GM21367 (cell line): ENCODE measurements at regions not wholly inside any gene's neighbourhood (a gene's known extent, or its start where the extent isn't known, plus 50 kb on each side); places are given as distances from the start of the nearest gene placed in this dataset.

Experiments used
- ATAC-seq: cut with Tn5 transposase; IDR thresholded peaks from one replicate; pipeline ENCODE4 v1.9.1; 2021; ENCODE audit not compliant: unreplicated experiment

DNA sequence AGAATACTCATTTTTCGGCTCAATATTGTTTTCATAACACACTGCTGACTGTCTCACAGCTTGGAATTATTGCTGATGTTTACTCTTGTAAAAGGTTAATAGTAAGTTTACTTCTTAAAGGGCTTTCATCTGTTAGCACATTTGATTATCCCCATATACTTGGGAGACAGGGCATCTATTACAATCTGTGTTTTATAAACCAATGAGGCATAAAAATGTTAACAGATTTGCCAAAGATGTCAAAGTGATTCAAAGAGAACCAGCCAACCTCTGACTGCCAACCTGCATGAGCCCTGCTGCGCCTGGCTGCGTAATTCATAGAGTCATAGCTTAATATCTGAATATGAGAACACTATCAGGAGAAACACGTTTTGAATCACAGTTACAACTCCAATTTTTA, 665.6 kb downstream of the TRIML1 start:
- no peak for ATAC-seq

DNA sequence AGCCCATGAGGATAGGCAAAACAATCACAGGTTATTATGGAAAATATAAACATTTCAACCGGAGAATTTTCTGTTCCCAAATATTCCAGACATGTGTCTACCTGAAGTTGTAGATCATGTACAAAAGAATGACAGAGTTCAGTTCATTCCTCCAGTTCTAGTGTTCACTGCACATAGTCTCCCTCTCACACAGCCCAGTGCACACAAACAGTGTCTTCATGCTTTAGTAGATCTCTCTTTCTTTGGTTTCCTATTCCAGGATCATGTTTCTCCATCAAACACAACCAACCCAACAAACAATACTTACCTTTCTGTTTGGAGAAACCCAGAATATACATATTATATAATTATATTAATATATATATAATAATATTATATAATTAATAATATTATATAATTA, 671.9 kb downstream of the TRIML1 start:
- ATAC-seq, result no peak

DNA sequence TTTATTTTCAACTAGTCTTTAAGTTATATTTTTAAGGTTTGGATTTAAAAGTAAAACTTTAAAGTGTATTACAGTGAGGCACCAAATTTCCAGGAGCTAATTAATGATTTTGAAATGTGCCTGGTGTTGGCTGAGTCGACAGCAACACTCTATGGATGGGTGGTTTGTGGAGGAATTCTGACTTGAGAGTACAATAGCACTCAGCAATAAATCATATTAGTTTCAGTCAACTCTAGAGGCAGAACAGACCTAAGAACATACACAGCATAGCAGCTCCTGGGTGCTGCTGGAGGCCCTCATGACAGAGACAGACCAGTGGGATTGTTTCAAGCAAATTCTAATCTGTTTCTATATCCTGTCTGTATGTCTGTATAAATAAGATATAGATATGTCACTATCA, 673.4 kb downstream of the TRIML1 start:
- no peak for ATAC-seq

DNA sequence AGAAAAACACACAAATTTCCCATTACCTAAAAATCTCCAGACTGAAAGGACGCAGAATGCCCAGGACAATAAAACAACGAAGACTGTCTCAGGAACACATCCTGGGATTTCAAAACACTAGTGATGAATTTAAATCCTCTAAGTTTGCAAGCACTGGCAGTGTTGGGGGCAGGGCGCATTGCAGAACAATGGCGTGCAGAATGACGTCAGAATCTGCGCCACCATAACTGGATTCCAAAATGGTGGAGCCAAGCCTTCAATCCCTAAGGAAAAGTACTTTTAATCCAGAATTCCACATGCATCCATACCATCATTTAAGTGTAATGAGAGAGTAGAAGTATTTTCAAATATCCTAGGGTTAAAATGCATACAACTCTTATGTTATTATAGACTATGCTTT, 679.1 kb downstream of the TRIML1 start:
- no peak for ATAC-seq

DNA sequence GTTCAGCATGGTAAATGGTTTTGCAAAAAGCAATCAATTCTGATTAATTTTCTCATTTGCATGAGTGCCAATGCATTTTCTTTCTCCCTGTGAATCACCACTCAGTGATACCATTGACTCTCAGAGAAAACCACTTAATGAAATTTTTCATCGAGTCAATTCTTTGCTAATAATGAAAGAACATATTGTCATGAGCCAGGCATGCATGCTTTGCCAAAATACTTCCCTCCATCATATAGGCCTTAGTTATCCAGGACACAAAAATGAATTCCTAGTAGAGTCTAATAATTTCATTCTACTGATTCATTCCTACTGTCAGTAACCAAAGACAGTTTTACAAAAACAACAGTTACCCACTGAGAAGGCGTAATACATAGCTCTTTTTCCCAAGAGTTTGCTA, 680.0 kb downstream of the TRIML1 start:
- no peak for ATAC-seq

DNA sequence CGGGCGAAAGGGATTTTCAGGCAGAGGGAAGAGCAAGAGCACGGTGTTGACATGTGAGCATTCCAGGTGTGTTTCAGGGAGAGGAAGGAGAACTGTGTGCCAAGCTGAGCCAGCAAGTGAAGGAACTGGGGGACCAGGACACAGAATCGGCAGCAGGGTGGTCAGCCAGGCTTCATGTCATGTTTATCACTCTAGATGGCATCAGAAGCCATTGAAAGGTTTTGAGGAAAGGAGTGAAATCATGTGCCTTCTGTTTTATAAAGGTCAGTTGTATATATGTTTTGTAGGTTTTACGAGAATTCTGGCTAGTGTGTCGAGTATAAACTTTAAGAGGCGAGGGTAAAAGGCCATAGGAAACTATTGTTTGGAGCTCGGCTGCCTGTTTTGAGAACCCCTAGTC, 682.3 kb downstream of the TRIML1 start:
- no peak for ATAC-seq

DNA sequence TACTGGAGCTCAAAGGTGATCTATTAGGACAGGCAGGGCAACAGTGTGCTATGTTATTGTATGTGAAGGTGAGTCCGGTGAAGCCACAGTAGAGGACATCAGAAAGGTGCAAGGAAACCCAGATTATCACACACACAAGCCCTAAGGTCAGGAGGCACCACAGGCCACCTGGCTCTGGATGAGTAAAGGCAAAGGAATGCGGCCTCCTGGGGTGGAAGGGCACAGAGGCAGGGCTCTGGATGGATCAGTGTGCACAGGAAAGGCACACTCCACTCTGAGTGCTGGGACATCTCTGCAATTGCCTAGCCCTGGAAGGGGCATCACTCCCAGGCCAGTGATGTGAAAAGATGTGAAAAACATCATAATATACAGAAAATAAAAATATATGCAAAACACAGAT, 683.5 kb downstream of the TRIML1 start:
- ATAC-seq, result no peak

DNA sequence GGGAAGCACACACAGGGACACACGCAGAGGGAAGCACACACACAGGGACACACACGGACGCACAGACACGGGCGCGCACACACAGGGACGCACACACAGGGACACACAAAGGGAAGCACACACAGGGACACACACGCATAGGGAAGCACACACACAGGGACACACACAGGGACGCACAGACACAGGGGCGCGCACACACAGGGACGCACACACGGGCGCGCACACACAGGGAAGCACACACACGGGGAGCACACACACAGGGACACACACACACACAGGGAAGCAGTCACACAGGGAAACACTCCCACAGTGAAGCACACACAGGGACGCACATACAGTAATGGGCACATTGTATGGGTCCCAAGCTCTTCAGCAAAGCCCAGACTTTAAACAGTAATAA, 685.3 kb downstream of the TRIML1 start:
- ATAC-seq, result no peak

DNA sequence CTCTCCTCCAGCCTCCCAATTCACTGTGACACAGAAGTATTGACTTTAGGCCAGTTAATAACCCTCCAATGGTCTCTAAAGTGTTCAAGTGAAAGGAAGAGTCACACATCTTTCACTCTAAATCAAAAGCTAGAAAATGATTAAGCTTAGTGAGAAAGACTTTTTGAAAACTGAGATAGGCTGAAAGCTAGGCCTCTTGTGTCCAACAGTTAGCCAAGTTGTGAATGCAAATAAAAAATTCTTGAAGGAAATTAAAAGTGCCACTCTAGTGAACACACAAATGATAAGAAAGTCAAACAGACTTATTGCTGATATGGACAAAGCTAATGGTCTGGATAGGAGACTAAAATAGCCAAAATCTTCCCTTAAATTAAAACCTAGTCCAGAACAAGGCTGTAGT, 687.2 kb downstream of the TRIML1 start:
- ATAC-seq, result no peak

DNA sequence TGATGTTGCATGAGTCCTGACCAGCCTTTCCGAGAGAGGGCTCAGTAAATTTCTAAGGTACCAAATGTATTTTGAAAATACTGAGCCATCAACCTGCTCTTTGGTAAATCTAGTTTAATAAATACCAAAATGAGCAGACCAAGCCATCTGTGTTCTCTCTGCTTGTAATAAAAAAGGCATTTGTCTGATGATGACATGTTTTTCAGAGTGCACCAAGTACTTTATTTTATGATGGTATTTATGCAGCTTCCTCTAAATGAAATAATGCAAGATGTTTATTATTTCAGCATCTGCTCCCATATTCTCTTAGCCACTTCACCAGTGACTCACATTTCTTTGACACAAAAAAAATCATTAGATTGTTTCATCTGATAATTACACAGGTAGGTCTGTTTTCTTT, 700.5 kb downstream of the TRIML1 start:
- ATAC-seq, result no peak

DNA sequence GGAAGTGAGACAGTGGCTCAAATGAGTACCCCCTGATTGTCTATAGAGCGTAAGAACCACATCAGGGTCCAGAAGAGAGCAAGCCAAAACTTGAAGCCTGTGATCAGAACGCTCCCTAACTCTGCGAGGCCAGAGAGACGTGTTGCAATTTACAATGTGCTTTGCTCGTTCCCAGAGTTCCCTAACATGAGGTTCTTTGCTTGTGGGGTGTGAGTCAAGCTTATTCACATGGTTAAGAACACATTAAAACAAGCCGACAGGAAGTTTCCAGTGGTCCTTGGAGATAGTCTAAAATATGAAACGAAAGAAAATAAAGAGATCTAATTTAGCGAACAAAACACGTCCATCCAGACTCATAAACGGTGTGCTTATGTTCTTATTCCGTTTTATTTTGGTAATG, 702.3 kb downstream of the TRIML1 start:
- ATAC-seq, result no peak

DNA sequence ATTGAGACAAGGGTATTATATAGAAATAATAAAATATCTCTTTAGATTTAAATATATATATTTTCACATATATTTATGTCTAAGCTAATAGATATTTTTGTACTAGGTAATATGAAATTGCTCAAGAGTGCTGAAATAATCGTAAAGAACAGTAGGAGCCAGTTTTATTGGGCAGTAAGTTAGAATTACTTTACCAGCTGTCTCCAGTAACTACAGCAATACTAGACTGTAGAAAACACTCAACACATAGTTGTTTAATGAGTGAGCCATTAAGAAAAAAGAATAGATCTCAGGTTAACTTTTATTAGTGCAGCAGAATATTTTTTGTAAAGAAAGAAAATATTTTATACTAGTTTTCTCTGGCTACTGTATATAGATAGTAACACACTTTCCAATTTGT, 715.2 kb downstream of the TRIML1 start:
- ATAC-seq, result no peak

DNA sequence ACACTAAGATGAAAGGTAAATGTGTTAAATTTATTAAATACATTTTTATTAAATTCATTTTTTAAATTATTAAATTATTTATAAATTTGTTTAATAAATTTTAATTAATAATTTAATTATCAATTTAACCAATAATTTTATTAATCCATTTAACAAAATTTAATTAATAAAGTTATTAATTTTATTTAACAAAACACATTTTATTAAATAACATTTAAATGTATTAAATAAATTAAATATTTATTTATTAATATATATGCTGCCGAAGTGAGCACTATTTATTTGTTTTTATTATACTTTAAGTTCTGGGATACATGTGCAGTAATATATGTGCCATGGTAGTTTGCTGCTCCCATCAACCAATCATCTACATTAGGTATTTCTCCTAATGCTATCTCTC, 719.5 kb downstream of the TRIML1 start:
- no peak for ATAC-seq

DNA sequence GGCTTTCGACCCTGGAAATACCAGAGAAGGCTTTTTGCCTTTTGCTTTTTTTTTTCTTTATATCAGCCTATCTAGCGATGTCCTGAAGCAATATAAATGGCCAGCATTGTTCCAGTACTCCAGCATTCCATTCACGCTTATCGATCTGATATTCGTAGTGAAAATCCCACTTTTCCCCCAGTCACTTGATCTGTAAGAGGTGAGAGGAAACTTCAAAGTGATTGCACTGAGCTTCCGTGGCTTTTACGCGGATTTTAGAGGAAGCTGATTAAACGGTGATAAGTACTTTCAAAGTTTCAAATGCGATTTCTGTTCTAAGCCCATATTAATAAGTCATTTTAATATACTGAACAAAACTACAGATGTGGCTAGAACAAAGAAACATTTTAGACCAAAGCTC, 725.5 kb downstream of the TRIML1 start:
- ATAC-seq, result no peak

DNA sequence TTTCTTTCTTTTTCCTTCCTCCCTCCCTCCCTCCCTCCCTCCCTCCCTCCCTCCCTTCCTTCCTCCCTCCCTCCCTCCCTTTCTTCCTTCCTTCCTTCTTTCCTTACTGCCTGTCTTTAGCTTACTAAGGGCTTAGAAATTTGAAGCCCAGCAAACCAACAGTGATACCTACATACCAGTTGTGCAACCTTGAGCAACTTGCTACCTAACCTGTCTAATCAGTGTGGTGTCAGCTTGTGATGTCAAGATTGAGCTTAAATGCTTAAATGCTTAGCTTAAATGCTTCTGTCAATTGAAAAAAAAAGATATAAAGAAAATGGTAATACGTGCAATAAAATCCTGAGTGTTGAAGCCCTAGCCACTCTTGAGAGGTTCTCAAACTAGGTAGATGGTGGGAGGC, 728.6 kb downstream of the TRIML1 start:
- no peak for ATAC-seq

DNA sequence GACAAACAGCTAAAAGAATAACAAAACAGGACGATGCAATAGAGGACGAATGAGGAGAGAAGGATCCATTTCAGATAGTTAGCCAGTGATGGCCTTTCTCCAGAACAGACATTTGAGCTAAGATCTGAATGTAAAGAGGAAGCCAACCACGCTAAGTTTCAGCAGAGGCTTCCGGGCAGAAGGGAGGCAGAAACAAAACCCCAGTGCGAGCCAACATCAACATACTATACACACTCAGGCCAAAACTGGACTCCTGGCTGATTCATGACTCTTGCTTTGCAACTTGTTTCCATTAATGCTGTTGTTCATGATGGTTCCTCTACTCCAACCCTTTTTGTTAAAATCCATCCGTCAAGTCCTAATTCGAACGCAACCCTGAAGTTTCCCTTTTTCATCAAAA, 730.3 kb downstream of the TRIML1 start:
- no peak for ATAC-seq

DNA sequence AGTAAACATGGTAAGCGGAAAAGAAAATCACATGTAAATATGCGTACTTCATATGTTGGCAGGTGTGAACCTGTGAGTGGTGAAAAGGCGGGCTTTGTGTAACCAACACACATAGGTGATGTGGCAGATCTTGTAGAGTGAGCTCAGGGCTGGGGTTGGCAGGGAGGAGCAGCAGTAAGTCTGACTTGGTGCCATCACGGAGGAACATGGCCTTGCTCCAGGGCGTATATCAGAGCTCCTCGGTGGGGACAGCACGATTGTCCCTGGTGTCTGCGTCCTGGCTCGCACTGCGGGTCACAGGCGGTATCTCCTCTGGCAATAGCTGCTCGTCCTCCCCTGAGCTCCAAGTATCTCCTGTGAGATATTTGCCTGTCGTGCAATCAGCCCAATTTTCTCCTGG, 733.6 kb downstream of the TRIML1 start:
- no peak for ATAC-seq

DNA sequence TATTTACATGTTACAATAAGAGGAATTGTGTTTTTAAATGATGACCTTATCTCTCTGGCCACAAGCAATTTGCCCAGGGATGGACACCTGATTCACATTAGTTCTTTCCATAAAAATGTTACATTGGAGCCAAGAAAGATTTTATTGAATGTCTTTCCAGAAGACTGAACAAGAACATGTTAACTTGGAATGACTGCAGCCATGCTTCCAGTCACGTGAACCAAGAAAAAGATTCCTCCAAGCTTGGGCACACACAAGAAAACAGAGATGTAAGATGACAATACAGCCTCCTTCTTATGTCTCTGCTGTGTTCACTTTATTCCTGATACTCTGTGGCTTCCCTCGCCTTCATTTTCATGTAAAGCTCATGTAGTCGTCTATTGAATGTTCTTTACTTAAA, 737.6 kb downstream of the TRIML1 start:
- no peak for ATAC-seq

DNA sequence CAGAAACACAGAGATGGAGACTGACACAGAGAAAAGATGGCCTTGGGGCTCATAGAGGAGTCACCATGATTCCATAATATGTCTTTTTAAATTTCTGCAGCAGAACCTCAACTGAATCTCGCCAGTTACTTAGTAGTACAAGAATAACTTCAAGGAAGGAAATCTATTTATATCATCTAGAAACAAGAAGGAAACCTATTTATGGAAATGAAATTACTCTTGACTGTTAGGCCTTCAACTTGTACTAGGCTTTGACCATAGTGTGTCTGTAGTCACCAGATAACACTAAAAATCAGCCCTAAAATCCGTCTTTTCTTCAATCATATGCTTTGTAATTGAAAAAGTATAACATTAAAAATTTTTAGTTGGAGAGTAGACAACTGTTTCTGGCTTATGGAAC, 740.4 kb downstream of the TRIML1 start:
- ATAC-seq, result no peak

DNA sequence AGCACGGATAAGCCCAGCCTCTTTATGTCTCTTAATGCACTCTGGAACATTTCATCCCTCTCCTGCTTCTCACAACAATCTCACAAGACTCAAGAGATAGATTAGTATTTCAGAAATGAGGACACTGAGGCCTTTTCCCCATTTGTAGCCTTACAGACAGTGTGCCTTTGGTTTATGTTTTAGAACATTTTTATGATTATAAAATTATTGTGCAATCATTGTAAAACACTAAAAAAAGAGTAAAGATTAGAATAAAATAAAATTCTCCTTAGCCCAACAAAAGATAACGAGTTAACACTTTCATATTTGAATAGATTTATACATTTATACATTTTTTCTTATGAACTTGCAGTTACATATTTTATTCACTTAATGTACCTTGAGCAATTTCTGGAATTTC, 748.7 kb downstream of the TRIML1 start:
- no peak for ATAC-seq

DNA sequence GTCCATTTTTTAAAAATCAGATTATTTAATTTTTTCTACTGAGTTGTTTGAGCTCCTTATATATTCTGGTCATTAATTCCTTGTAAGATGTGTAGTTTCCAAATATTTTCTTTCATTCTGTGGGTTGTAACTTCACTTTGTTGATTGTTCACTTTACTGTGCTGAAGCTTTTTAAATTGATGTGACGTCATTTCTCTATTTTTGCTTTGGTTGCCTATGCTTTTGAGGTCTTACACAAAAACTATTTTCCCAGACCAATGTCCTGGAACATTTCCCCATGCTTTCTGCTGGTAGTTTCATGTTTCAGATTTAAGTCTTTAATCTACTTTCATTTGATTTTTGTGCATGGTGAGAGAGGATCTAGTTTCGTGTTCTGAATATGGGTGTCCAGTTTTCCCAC, 753.6 kb downstream of the TRIML1 start:
- ATAC-seq, result no peak

DNA sequence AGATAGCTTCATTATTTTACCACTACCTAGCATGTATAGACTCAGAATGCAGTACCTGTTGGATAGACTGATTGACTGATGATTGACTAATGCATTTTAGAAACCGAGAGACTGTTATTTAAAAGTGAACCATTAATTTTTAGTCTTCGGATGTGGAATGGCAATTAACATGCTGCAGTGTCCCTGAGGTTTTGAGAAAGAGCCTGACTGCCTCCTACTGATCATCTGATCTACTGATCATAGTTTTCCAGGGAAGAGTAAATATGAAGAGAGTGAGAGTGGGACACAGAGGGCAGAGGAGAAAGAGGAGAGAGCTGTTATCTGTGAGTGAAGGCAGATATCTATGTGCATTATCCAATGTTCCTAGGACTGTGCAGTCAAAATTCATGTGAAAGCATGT, 764.7 kb downstream of the TRIML1 start:
- ATAC-seq, result no peak

DNA sequence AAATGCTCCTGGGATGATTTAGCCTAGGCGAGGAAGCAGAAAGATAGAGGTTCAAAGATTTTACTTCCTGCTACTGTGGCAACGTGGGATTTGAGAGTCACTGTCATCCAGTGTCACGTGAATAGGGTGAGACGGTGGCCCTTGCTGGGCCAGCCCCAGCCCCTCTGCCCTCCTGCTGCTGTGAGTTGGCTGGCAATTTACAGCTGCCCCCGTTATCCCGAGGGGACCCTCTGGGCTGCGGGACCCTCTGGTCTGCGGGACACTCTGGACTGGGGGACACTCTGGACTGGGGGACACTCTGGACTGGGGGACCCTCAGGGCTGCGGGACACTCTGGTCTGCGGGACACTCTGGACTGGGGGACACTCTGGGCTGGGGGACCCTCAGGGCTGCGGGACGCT, 765.4 kb downstream of the TRIML1 start:
- ATAC-seq, result no peak

DNA sequence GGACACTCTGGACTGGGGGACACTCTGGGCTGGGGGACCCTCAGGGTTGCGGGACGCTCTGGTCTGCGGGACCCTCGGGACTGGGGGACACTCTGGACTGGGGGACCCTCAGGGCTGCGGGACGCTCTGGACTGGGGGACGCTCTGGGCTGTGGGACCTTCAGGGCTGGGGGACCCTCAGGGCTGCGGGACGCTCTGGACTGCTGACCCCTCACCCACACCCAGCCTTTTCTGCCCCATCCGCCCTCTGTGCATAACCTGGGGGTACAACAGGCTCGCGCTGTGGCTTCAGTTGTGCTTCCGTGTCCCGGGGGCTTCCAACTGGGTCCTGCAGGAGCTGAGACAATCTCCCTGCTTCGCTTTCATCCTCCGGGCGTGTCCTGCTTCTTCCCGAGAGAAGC, 766.0 kb downstream of the TRIML1 start:
- no peak for ATAC-seq
